ENCODE measurements at regions not wholly inside any gene's neighbourhood (a gene's known extent, or its start where the extent isn't known, plus 50 kb on each side); places are given as distances from the start of the nearest gene placed in this dataset.
A peak's percentile ranks its signal among the peaks of the same experiment; 100 is the strongest.

- Histone ChIP-seq H2BK12ac (ENCODE audit: low read length) (no peak overlapping the region), H3K18ac (ENCODE audit: low read length) (no peak overlapping the region), H3K79me1 (ENCODE audit: low read depth, low read length) (no peaks in the 10 kb centered on the region), H4K8ac (ENCODE audit: low read depth, low read length) (no peak overlapping the region), H3K9me3 (replicated peaks in 1 of 2; ENCODE audit: control insufficient read depth in 2 of 2, insufficient read depth in 1 of 2, low read depth in 1 of 2, low read length in 2 of 2) (no peaks in the 10 kb centered on the region), H2BK5ac (ENCODE audit: low read length) (no peak overlapping the region), H3K27ac (replicated peaks; ENCODE audit: low read length) (no peak overlapping the region), H3K9ac (ENCODE audit: low read depth, low read length, poor library complexity) (no peak overlapping the region), H4K91ac (ENCODE audit: low read depth, low read length, poor library complexity) (no peak overlapping the region), H3K4me1 (ENCODE audit: control insufficient read depth in 2 of 2, insufficient read depth in 1 of 2, low read depth in 1 of 2, low read length in 2 of 2) (peaks cover 0 to 3% of the 10 kb centered on the region in 2 donors), H3K4ac (ENCODE audit: low read length) (no peak overlapping the region), H3K23ac (ENCODE audit: low read depth, low read length, poor library complexity) (no peak overlapping the region), H2BK15ac (ENCODE audit: low read length) (no peak overlapping the region), H3K36me3 (replicated peaks in 1 of 2; ENCODE audit: control insufficient read depth in 2 of 2, insufficient read depth in 2 of 2, low read length in 2 of 2) (no peaks in the 10 kb centered on the region), H2AK5ac (ENCODE audit: low read depth, low read length) (no peak overlapping the region), H3K4me3 (ENCODE audit: low read length in 2 of 2) (no peak overlapping the region), H2AFZ (ENCODE audit: low read length) (no peak overlapping the region), H3K14ac (ENCODE audit: low read length) (no peak overlapping the region), H2BK120ac (ENCODE audit: low read depth, low read length) (no peak overlapping the region), H3K4me2 (ENCODE audit: insufficient read depth, low read length, poor library complexity, severe bottlenecking) (no peak overlapping the region), H3K27me3 (ENCODE audit: control insufficient read depth in 3 of 3, insufficient read depth in 3 of 3, low read depth in 1 of 3, low read length in 3 of 3) (no peaks in the 10 kb centered on the region)
- no peak for DNase-seq (ENCODE audit: low spot score)
- 100% methylated on average over 1 of the region's 3 CpGs for WGBS, 2 donors (ENCODE audit: extremely low coverage in 2 of 2, insufficient read length in 2 of 2, insufficient replicate concordance in 1 of 2)
Measured at GRCh38 chr5:67360047-67360446, 163.4 kb upstream of the CD180 start.

GRCh38 chr5:67358186-67358585 lies 161.6 kb upstream of the CD180 start:
- Histone ChIP-seq H3K23ac (ENCODE audit: low read depth, low read length, poor library complexity) (no peak overlapping the region), H3K79me1 (ENCODE audit: low read depth, low read length) (no peaks in the 10 kb centered on the region), H3K4me1 (ENCODE audit: control insufficient read depth in 2 of 2, insufficient read depth in 1 of 2, low read depth in 1 of 2, low read length in 2 of 2) (peaks cover 3 to 10% of the 10 kb centered on the region in 2 donors), H4K91ac (ENCODE audit: low read depth, low read length, poor library complexity) (no peak overlapping the region), H3K4ac (ENCODE audit: low read length) (no peak overlapping the region), H2BK120ac (ENCODE audit: low read depth, low read length) (no peak overlapping the region), H3K9me3 (replicated peaks in 1 of 2; ENCODE audit: control insufficient read depth in 2 of 2, insufficient read depth in 1 of 2, low read depth in 1 of 2, low read length in 2 of 2) (no peaks in the 10 kb centered on the region), H3K27ac (replicated peaks; ENCODE audit: low read length) (no peak overlapping the region), H3K27me3 (ENCODE audit: control insufficient read depth in 3 of 3, insufficient read depth in 3 of 3, low read depth in 1 of 3, low read length in 3 of 3) (no peaks in the 10 kb centered on the region), H2AK5ac (ENCODE audit: low read depth, low read length) (no peak overlapping the region), H3K18ac (ENCODE audit: low read length) (no peak overlapping the region), H3K4me3 (ENCODE audit: low read length in 2 of 2) (no peak overlapping the region), H4K8ac (ENCODE audit: low read depth, low read length) (no peak overlapping the region), H3K36me3 (replicated peaks in 1 of 2; ENCODE audit: control insufficient read depth in 2 of 2, insufficient read depth in 2 of 2, low read length in 2 of 2) (no peaks in the 10 kb centered on the region), H2AFZ (ENCODE audit: low read length) (no peak overlapping the region), H2BK12ac (ENCODE audit: low read length) (no peak overlapping the region), H3K9ac (ENCODE audit: low read depth, low read length, poor library complexity) (no peak overlapping the region), H3K4me2 (ENCODE audit: insufficient read depth, low read length, poor library complexity, severe bottlenecking) (no peak overlapping the region), H2BK15ac (ENCODE audit: low read length) (no peak overlapping the region), H2BK5ac (ENCODE audit: low read length) (no peak overlapping the region), H3K14ac (ENCODE audit: low read length) (no peak overlapping the region)
- no peak for DNase-seq (ENCODE audit: low spot score)

- Histone ChIP-seq H3K4me2 (ENCODE audit: insufficient read depth, low read length, poor library complexity, severe bottlenecking) (no peak overlapping the region), H3K27ac (replicated peaks; ENCODE audit: low read length) (no peak overlapping the region), H3K27me3 (ENCODE audit: control insufficient read depth in 3 of 3, insufficient read depth in 3 of 3, low read depth in 1 of 3, low read length in 3 of 3) (no peaks in the 10 kb centered on the region), H4K91ac (ENCODE audit: low read depth, low read length, poor library complexity) (no peak overlapping the region), H2BK120ac (ENCODE audit: low read depth, low read length) (no peak overlapping the region), H2BK12ac (ENCODE audit: low read length) (no peak overlapping the region), H2AK5ac (ENCODE audit: low read depth, low read length) (no peak overlapping the region), H3K79me1 (ENCODE audit: low read depth, low read length) (no peaks in the 10 kb centered on the region), H2AFZ (ENCODE audit: low read length) (no peak overlapping the region), H3K4me3 (ENCODE audit: low read length in 2 of 2) (no peak overlapping the region), H2BK5ac (ENCODE audit: low read length) (no peak overlapping the region), H3K36me3 (replicated peaks in 1 of 2; ENCODE audit: control insufficient read depth in 2 of 2, insufficient read depth in 2 of 2, low read length in 2 of 2) (no peaks in the 10 kb centered on the region), H3K18ac (ENCODE audit: low read length) (no peak overlapping the region), H3K23ac (ENCODE audit: low read depth, low read length, poor library complexity) (no peak overlapping the region), H4K8ac (ENCODE audit: low read depth, low read length) (no peak overlapping the region), H2BK15ac (ENCODE audit: low read length) (no peak overlapping the region), H3K9ac (ENCODE audit: low read depth, low read length, poor library complexity) (no peak overlapping the region), H3K14ac (ENCODE audit: low read length) (no peak overlapping the region), H3K4me1 (ENCODE audit: control insufficient read depth in 2 of 2, insufficient read depth in 1 of 2, low read depth in 1 of 2, low read length in 2 of 2) (peaks cover 6 to 10% of the 10 kb centered on the region in 2 donors), H3K9me3 (replicated peaks in 1 of 2; ENCODE audit: control insufficient read depth in 2 of 2, insufficient read depth in 1 of 2, low read depth in 1 of 2, low read length in 2 of 2) (no peaks in the 10 kb centered on the region), H3K4ac (ENCODE audit: low read length) (no peak overlapping the region)
- DNase-seq (ENCODE audit: low spot score), result no peak
- no CpG with 5 or more reads among the region's 6 CpGs for WGBS, 2 donors (ENCODE audit: extremely low coverage in 2 of 2, insufficient read length in 2 of 2, insufficient replicate concordance in 1 of 2)
Measured at GRCh38 chr5:67355120-67355713, 158.6 kb upstream of the CD180 start.

GRCh38 chr5:67353500-67354450 lies 157.2 kb upstream of the CD180 start:
- Histone ChIP-seq H3K36me3 (replicated peaks in 1 of 2; ENCODE audit: control insufficient read depth in 2 of 2, insufficient read depth in 2 of 2, low read length in 2 of 2) (no peaks in the 10 kb centered on the region), H3K27ac (replicated peaks; ENCODE audit: low read length) (no peak overlapping the region), H2AK5ac (ENCODE audit: low read depth, low read length) (no peak overlapping the region), H2BK5ac (ENCODE audit: low read length) (no peak overlapping the region), H3K9ac (ENCODE audit: low read depth, low read length, poor library complexity) (no peak overlapping the region), H2AFZ (ENCODE audit: low read length) (peak overlapping the region; percentile 47), H4K8ac (ENCODE audit: low read depth, low read length) (no peak overlapping the region), H3K14ac (ENCODE audit: low read length) (no peak overlapping the region), H3K18ac (ENCODE audit: low read length) (no peak overlapping the region), H3K27me3 (ENCODE audit: control insufficient read depth in 3 of 3, insufficient read depth in 3 of 3, low read depth in 1 of 3, low read length in 3 of 3) (no peaks in the 10 kb centered on the region), H3K23ac (ENCODE audit: low read depth, low read length, poor library complexity) (no peak overlapping the region), H3K9me3 (replicated peaks in 1 of 2; ENCODE audit: control insufficient read depth in 2 of 2, insufficient read depth in 1 of 2, low read depth in 1 of 2, low read length in 2 of 2) (no peaks in the 10 kb centered on the region), H2BK15ac (ENCODE audit: low read length) (no peak overlapping the region), H2BK12ac (ENCODE audit: low read length) (no peak overlapping the region), H3K4me1 (ENCODE audit: control insufficient read depth in 2 of 2, insufficient read depth in 1 of 2, low read depth in 1 of 2, low read length in 2 of 2) (peaks cover 6 to 10% of the 10 kb centered on the region in 2 donors), H4K91ac (ENCODE audit: low read depth, low read length, poor library complexity) (no peak overlapping the region), H3K4me3 (ENCODE audit: low read length in 2 of 2) (no peak overlapping the region), H3K4me2 (ENCODE audit: insufficient read depth, low read length, poor library complexity, severe bottlenecking) (no peak overlapping the region), H3K79me1 (ENCODE audit: low read depth, low read length) (no peaks in the 10 kb centered on the region), H2BK120ac (ENCODE audit: low read depth, low read length) (no peak overlapping the region), H3K4ac (ENCODE audit: low read length) (no peak overlapping the region)
- peak; percentile 6 for DNase-seq (ENCODE audit: low spot score)
- WGBS, 2 donors (ENCODE audit: extremely low coverage in 2 of 2, insufficient read length in 2 of 2, insufficient replicate concordance in 1 of 2), result no CpG with 5 or more reads among the region's 10 CpGs
